Vagina (tissue), 2 donors: ENCODE measurements at regions not wholly inside any gene's neighbourhood (a gene's known extent, or its start where the extent isn't known, plus 50 kb on each side); places are given as distances from the start of the nearest gene placed in this dataset.

Experiments
- POLR2A ChIP-seq, 2 donors: fragments of 450-650 bp; IDR thresholded peaks; one replicate each; pipeline ENCODE4 v1.6.1; 2017; ENCODE audit warnings: antibody characterized with exemption in 2 of 2, mild to moderate bottlenecking in 2 of 2, moderate library complexity in 2 of 2
- POLR2AphosphoS5 ChIP-seq, 2 donors: sonication (generic); formaldehyde crosslinking; IDR thresholded peaks; one replicate each; pipeline ENCODE4 v1.9.0; 2017; ENCODE audit warnings: antibody characterized with exemption in 2 of 2, mild to moderate bottlenecking in 2 of 2, low read depth in 1 of 2; ENCODE audit not compliant: insufficient read depth in 1 of 2
- TF ChIP-seq, protein P1 (sequence below), 3 experiments: fragments of 450-650 bp in 2 of 3; fragments of 200-600 bp in 1 of 3; sonication (generic) in 1 of 3; IDR thresholded peaks; one replicate each; pipeline ENCODE4 v1.5.1; 2017 to 2019; ENCODE audit warnings: antibody characterized with exemption in 3 of 3, mild to moderate bottlenecking in 2 of 3, moderate library complexity in 2 of 3

DNA sequence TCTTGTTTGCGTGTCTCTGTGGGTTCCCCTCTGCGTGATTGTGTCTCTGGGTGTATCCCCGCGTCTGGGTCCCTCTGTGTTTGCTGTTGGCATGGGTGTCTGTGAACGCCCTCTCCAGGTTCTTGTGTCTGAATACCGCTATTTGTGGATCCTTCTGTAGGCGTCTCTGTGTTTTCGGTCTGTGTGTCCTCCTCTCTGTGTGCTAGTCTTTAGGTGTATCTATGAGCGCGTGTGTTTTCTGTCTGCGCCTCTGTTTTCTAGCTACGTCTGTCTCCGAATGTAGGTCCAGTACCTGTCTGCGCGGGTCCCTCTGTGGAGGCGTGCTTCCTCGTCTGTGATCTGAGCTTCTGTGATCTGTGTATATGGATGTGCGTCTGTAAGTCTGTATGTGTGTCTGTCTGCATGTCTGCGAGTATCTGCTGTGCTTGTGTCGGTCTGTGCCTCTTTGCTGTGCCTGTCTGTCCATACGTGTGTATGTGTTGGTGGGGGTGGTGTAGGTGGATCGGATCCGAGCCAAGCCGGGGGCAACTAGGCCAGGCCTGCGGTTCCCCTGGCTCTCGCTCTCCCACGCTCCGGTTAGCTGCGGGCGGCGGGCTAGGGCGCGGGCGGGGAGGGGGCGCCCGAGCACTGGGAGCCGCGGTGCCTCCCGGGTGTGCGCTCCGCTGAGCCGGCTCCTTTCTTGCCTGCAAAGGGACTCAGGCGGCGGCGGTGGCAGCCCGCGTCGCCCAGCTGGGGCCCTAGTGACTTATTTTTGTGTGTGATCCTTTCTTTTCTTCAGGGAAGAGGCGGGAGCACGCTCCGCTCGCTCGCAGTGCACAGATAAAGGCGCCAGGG, 105.3 kb upstream of the E2F8 start:
- TF ChIP-seq, protein P1, sequence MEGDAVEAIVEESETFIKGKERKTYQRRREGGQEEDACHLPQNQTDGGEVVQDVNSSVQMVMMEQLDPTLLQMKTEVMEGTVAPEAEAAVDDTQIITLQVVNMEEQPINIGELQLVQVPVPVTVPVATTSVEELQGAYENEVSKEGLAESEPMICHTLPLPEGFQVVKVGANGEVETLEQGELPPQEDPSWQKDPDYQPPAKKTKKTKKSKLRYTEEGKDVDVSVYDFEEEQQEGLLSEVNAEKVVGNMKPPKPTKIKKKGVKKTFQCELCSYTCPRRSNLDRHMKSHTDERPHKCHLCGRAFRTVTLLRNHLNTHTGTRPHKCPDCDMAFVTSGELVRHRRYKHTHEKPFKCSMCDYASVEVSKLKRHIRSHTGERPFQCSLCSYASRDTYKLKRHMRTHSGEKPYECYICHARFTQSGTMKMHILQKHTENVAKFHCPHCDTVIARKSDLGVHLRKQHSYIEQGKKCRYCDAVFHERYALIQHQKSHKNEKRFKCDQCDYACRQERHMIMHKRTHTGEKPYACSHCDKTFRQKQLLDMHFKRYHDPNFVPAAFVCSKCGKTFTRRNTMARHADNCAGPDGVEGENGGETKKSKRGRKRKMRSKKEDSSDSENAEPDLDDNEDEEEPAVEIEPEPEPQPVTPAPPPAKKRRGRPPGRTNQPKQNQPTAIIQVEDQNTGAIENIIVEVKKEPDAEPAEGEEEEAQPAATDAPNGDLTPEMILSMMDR (IDR thresholded peaks at IDR 0.05) = no peak
- TF ChIP-seq POLR2A (IDR thresholded peaks at IDR 0.05) (no peak), POLR2AphosphoS5 (IDR thresholded peaks at IDR 0.05; ENCODE audit: insufficient read depth in 1 of 2, low read depth in 1 of 2) (no peak)
